ENCODE measurements at regions not wholly inside any gene's neighbourhood (a gene's known extent, or its start where the extent isn't known, plus 50 kb on each side); places are given as distances from the start of the nearest gene placed in this dataset.
A peak's percentile ranks its signal among the peaks of the same experiment; 100 is the strongest.

- no peak for TF ChIP-seq EP300 (IDR thresholded peaks at IDR 0.05)
- no peak for TF ChIP-seq POLR2AphosphoS5 (IDR thresholded peaks at IDR 0.05)
- no peak for TF ChIP-seq POLR2A (IDR thresholded peaks at IDR 0.05)
- no peak for TF ChIP-seq CTCF (IDR thresholded peaks at IDR 0.05)
- DNase-seq (no peak), ATAC-seq (ENCODE audit: low FRiP score in 2 of 2) (no peak)
- no peaks in the 10 kb centered on the region for H3K9me3 ChIP-seq
- no peaks in the 10 kb centered on the region for H3K27me3 ChIP-seq
- H3K27ac ChIP-seq: no peak overlapping the region
- H3K4me1 ChIP-seq: no peaks in the 10 kb centered on the region
- H3K4me3 ChIP-seq: no peak overlapping the region
- WGBS, 2 donors: 95 to 100% methylated on average over 2 of the region's 2 CpGs
- no peaks in the 10 kb centered on the region for H3K36me3 ChIP-seq
These were observed 481.9 kb downstream of the KDM4C start for GRCh38 chr9:7239708-7240107.

DNA sequence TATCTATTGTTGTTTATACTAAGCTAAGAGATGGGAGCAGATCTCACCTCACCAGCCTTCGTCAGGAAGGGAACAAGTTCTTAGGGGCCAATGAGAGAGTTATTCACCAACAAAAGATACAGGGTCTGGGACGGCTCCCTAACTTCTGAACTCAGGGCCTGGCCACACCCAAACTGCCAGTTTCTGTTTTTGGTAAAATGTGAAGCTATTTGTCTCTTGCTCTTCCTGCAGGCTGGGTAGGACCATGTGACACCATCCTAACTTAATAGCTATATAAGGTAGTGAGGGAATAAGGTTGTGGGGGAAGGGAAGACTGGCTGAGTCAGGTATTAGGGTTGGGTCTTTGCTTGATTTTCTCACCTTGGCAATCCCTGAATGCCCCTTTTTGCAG is 480.5 kb downstream of the KDM4C start:
- Histone ChIP-seq H3K4me3 (no peak overlapping the region), H3K4me1 (no peaks in the 10 kb centered on the region), H3K9me3 (no peaks in the 10 kb centered on the region), H3K36me3 (no peaks in the 10 kb centered on the region), H3K27me3 (no peaks in the 10 kb centered on the region), H3K27ac (no peak overlapping the region)
- 65 to 67% methylated on average over 2 of the region's 2 CpGs for WGBS, 2 donors
- no peak for DNase-seq
- no peak for ATAC-seq (ENCODE audit: low FRiP score in 2 of 2)
- no peak for TF ChIP-seq CTCF (IDR thresholded peaks at IDR 0.05)
- TF ChIP-seq EP300 (IDR thresholded peaks at IDR 0.05): no peak
- no peak for TF ChIP-seq POLR2AphosphoS5 (IDR thresholded peaks at IDR 0.05)
- TF ChIP-seq POLR2A (IDR thresholded peaks at IDR 0.05): no peak

DNA sequence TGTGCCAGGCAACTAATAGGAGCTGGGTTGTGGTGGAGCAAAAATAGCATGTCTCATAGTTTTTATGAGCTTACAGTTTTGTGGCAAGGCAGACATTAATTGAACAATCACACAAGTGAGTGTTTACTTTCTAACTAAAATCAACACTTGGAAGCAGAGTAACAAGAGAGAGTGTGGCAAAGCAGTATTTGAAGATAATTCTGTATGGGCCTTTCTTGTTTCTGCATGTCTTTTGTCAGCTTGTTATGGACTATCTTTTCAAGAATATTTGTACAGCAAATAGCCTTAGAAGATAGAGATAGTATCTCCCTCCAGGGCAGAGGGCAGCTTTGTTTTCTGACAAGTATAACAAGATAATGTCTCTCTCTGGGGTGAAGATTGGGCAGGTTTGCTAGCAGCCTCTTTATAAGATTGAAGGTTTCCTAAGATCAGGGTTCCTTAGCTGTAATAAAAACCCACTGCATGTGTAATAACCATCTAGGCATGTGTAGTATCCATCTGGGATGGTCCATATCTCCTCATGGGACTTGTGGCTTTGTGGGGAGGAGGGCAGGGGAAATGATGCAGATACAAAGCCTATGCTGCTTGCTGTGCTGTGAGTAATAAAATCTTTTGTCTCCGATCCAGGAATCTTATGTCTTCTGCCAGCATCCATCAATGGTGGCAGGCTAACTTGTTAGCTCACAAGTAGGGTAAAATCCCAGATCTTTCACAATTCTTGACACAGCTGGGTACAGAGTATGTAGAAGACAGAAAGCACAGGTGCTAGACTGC is 479.9 kb downstream of the KDM4C start:
- TF ChIP-seq POLR2AphosphoS5 (IDR thresholded peaks at IDR 0.05) (no peak), CTCF (IDR thresholded peaks at IDR 0.05) (no peak), EP300 (IDR thresholded peaks at IDR 0.05) (no peak), POLR2A (IDR thresholded peaks at IDR 0.05) (no peak)
- no peak for ATAC-seq (ENCODE audit: low FRiP score in 2 of 2)
- Histone ChIP-seq H3K27ac (no peak overlapping the region), H3K36me3 (no peaks in the 10 kb centered on the region), H3K9me3 (no peaks in the 10 kb centered on the region), H3K27me3 (no peaks in the 10 kb centered on the region), H3K4me1 (no peaks in the 10 kb centered on the region), H3K4me3 (no peak overlapping the region)
- DNase-seq: no peak
- 53 to 62% methylated on average over 1 of the region's 1 CpG for WGBS, 2 donors

- DNase-seq (no peak), ATAC-seq (ENCODE audit: low FRiP score in 2 of 2) (no peak)
- Histone ChIP-seq H3K9me3 (no peaks in the 10 kb centered on the region), H3K36me3 (no peaks in the 10 kb centered on the region), H3K27ac (no peak overlapping the region), H3K4me1 (no peaks in the 10 kb centered on the region), H3K27me3 (no peaks in the 10 kb centered on the region), H3K4me3 (no peak overlapping the region)
- TF ChIP-seq CTCF (IDR thresholded peaks at IDR 0.05): no peak
- TF ChIP-seq POLR2AphosphoS5 (IDR thresholded peaks at IDR 0.05): no peak
- TF ChIP-seq POLR2A (IDR thresholded peaks at IDR 0.05): no peak
- no peak for TF ChIP-seq EP300 (IDR thresholded peaks at IDR 0.05)
- 77 to 82% methylated on average over 5 of the region's 5 CpGs for WGBS, 2 donors
These were observed 478.4 kb downstream of the KDM4C start for GRCh38 chr9:7236186-7236585.

GRCh38 chr9:7234144-7234543 is 476.4 kb downstream of the KDM4C start:
- no peaks in the 10 kb centered on the region for H3K4me1 ChIP-seq
- H3K27ac ChIP-seq: no peak overlapping the region
- no peaks in the 10 kb centered on the region for H3K36me3 ChIP-seq
- 57 to 65% methylated on average over 5 of the region's 5 CpGs for WGBS, 2 donors
- TF ChIP-seq POLR2A (IDR thresholded peaks at IDR 0.05): no peak
- TF ChIP-seq CTCF (IDR thresholded peaks at IDR 0.05): peak in 2 of 6 experiments; percentile 15 to 16
- ATAC-seq (ENCODE audit: low FRiP score in 2 of 2) (no peak), DNase-seq (no peak)
- H3K9me3 ChIP-seq: no peaks in the 10 kb centered on the region
- H3K4me3 ChIP-seq: no peak overlapping the region
- peaks cover 0 to 4% (median 0%) of the 10 kb centered on the region in 4 donors for H3K27me3 ChIP-seq
